H1 (cell line): ENCODE measurements at regions not wholly inside any gene's neighbourhood (a gene's known extent, or its start where the extent isn't known, plus 50 kb on each side); places are given as distances from the start of the nearest gene placed in this dataset.

Experiments used
- EP300 ChIP-seq, 2 experiments: IDR thresholded peaks; 1 replicate in 1 of 2; 2 replicates in 1 of 2; pipeline ENCODE4 v1.6.1; 2011 to 2012; ENCODE audit warnings: low read depth in 2 of 2, low read length in 2 of 2, mild to moderate bottlenecking in 2 of 2, borderline replicate concordance in 1 of 2, inconsistent platforms in 1 of 2, moderate library complexity in 1 of 2
- FOSL1 ChIP-seq: IDR thresholded peaks from 2 replicates; pipeline ENCODE4 v1.6.1; 2011; ENCODE audit warnings: mild to moderate bottlenecking, low read depth, low read length, moderate library complexity; ENCODE audit not compliant: insufficient read depth
- POLR2A ChIP-seq, 2 experiments: IDR thresholded peaks; 1 replicate in 1 of 2; 2 replicates in 1 of 2; pipeline ENCODE4 v1.6.1; 2011; ENCODE audit warnings: low read depth in 2 of 2, low read length in 2 of 2, mild to moderate bottlenecking in 2 of 2; ENCODE audit errors: control extremely low read depth in 1 of 2
- TF ChIP-seq, protein P1 (sequence below): fragments of 300-600 bp; sonication (generic); IDR thresholded peaks from 2 replicates; pipeline ENCODE4 v1.7.1; 2012; ENCODE audit warnings: low read length, moderate library complexity, mild to moderate bottlenecking, inconsistent platforms; ENCODE audit not compliant: insufficient replicate concordance

DNA sequence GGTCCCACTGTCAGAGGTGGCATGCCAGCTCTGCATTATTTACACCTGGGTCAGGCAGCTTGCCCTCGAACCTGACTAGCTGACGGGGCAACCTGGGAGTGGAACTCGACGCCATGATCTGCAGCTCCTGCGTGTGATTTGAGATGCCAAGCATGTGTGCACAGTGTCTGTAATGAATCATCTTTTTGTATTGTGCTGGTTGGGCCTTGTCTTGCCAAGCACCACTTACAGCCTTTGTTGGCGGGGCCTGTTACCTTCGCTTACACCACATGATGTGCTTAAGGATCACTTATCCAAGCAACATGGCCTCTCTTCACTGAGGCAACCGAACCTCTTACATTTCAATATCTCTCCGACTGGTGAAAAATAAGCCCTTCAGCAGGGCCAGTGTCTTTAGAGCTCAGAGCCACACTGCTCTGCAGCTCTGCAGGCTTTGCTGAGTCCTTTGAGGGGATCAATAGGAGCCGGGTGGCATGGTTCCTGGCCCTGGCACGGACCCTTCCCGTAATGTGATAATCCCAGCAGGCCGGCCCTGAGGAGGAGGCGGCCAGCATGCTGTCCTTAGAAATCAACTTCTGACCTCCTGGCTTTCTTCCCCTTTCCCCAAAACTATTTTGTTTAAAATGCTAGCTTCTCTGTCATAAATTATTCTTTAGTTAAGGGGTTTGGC is 297.7 kb upstream of the CD180 start (continued):
- TF ChIP-seq, protein P1, sequence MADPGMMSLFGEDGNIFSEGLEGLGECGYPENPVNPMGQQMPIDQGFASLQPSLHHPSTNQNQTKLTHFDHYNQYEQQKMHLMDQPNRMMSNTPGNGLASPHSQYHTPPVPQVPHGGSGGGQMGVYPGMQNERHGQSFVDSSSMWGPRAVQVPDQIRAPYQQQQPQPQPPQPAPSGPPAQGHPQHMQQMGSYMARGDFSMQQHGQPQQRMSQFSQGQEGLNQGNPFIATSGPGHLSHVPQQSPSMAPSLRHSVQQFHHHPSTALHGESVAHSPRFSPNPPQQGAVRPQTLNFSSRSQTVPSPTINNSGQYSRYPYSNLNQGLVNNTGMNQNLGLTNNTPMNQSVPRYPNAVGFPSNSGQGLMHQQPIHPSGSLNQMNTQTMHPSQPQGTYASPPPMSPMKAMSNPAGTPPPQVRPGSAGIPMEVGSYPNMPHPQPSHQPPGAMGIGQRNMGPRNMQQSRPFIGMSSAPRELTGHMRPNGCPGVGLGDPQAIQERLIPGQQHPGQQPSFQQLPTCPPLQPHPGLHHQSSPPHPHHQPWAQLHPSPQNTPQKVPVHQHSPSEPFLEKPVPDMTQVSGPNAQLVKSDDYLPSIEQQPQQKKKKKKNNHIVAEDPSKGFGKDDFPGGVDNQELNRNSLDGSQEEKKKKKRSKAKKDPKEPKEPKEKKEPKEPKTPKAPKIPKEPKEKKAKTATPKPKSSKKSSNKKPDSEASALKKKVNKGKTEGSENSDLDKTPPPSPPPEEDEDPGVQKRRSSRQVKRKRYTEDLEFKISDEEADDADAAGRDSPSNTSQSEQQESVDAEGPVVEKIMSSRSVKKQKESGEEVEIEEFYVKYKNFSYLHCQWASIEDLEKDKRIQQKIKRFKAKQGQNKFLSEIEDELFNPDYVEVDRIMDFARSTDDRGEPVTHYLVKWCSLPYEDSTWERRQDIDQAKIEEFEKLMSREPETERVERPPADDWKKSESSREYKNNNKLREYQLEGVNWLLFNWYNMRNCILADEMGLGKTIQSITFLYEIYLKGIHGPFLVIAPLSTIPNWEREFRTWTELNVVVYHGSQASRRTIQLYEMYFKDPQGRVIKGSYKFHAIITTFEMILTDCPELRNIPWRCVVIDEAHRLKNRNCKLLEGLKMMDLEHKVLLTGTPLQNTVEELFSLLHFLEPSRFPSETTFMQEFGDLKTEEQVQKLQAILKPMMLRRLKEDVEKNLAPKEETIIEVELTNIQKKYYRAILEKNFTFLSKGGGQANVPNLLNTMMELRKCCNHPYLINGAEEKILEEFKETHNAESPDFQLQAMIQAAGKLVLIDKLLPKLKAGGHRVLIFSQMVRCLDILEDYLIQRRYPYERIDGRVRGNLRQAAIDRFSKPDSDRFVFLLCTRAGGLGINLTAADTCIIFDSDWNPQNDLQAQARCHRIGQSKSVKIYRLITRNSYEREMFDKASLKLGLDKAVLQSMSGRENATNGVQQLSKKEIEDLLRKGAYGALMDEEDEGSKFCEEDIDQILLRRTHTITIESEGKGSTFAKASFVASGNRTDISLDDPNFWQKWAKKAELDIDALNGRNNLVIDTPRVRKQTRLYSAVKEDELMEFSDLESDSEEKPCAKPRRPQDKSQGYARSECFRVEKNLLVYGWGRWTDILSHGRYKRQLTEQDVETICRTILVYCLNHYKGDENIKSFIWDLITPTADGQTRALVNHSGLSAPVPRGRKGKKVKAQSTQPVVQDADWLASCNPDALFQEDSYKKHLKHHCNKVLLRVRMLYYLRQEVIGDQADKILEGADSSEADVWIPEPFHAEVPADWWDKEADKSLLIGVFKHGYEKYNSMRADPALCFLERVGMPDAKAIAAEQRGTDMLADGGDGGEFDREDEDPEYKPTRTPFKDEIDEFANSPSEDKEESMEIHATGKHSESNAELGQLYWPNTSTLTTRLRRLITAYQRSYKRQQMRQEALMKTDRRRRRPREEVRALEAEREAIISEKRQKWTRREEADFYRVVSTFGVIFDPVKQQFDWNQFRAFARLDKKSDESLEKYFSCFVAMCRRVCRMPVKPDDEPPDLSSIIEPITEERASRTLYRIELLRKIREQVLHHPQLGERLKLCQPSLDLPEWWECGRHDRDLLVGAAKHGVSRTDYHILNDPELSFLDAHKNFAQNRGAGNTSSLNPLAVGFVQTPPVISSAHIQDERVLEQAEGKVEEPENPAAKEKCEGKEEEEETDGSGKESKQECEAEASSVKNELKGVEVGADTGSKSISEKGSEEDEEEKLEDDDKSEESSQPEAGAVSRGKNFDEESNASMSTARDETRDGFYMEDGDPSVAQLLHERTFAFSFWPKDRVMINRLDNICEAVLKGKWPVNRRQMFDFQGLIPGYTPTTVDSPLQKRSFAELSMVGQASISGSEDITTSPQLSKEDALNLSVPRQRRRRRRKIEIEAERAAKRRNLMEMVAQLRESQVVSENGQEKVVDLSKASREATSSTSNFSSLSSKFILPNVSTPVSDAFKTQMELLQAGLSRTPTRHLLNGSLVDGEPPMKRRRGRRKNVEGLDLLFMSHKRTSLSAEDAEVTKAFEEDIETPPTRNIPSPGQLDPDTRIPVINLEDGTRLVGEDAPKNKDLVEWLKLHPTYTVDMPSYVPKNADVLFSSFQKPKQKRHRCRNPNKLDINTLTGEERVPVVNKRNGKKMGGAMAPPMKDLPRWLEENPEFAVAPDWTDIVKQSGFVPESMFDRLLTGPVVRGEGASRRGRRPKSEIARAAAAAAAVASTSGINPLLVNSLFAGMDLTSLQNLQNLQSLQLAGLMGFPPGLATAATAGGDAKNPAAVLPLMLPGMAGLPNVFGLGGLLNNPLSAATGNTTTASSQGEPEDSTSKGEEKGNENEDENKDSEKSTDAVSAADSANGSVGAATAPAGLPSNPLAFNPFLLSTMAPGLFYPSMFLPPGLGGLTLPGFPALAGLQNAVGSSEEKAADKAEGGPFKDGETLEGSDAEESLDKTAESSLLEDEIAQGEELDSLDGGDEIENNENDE: no peak
- TF ChIP-seq POLR2A (IDR thresholded peaks at IDR 0.05; ENCODE audit: control extremely low read depth in 1 of 2, low read depth in 2 of 2, low read length in 2 of 2) (no peak), FOSL1 (no peak), EP300 (IDR thresholded peaks at IDR 0.05; ENCODE audit: borderline replicate concordance in 1 of 2, low read depth in 2 of 2, low read length in 2 of 2) (no peak)
